Activated naive CD4-positive, alpha-beta T cell treated with anti-CD3 and anti-CD28 coated beads, Interleukin-2, amount 10 ng/mL, durations not matched to agents 7 days and 5 days (primary cell): ENCODE measurements at regions not wholly inside any gene's neighbourhood (a gene's known extent, or its start where the extent isn't known, plus 50 kb on each side); places are given as distances from the start of the nearest gene placed in this dataset.

ENCODE experiments used
- CTCF ChIA-PET: fragments of 350-600 bp; sonication (Branson Sonifier 250); formaldehyde crosslinking; loops from one replicate; lab custom pipeline; 2021; ENCODE audit warnings: antibody characterized with exemption; lab: Charles Lee
- DNase-seq: peaks from one replicate; pipeline ENCODE4 v3.0.0-alpha.2; 2020
- H3K27ac Mint-ChIP-seq: one replicate; pipeline ENCODE4 v1.8.0; 2021; ENCODE audit warnings: mild to moderate bottlenecking, moderate library complexity, mixed read lengths
- H3K27me3 Mint-ChIP-seq: one replicate; pipeline ENCODE4 v1.8.0; 2021; ENCODE audit warnings: mild to moderate bottlenecking, mixed read lengths
- H3K36me3 Mint-ChIP-seq: one replicate; pipeline ENCODE4 v1.8.0; 2021; ENCODE audit warnings: mixed read lengths
- H3K4me1 Mint-ChIP-seq: one replicate; pipeline ENCODE4 v1.8.0; 2021; ENCODE audit warnings: mixed read lengths
- H3K4me3 Mint-ChIP-seq: one replicate; pipeline ENCODE4 v1.8.0; 2021; ENCODE audit warnings: mild to moderate bottlenecking, moderate library complexity, mixed read lengths
- H3K9me3 Mint-ChIP-seq: one replicate; pipeline ENCODE4 v1.8.0; 2021; ENCODE audit warnings: mixed read lengths

DNA sequence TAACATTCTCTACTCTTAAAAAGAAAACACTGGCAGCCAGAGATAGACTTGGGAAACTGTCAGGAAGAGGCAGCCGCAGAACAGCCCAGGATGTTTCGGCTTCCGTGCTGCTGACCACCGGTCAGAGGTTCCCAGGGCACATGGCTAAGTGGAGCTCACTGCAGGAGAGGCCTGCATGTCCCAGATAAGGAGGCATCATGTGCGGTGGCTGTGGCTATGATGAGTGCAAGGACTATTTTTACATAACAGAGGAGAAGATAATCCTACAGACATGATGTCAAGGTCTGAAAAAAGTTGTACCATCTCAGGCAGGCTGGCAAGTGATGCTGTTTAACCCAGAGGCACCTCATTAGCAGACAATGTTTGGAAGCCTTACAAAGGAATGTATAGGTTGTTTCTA is 252.3 kb downstream of the CYRIA start:
- Mint-ChIP-seq H3K9me3 (no peaks in the 10 kb centered on the region), H3K4me1 (no peaks in the 10 kb centered on the region), H3K36me3 (no peaks in the 10 kb centered on the region), H3K27me3 (no peaks in the 10 kb centered on the region), H3K4me3 (no peak overlapping the region), H3K27ac (no peak overlapping the region)
- DNase-seq, result no peak
- CTCF ChIA-PET, result no interaction called here

DNA sequence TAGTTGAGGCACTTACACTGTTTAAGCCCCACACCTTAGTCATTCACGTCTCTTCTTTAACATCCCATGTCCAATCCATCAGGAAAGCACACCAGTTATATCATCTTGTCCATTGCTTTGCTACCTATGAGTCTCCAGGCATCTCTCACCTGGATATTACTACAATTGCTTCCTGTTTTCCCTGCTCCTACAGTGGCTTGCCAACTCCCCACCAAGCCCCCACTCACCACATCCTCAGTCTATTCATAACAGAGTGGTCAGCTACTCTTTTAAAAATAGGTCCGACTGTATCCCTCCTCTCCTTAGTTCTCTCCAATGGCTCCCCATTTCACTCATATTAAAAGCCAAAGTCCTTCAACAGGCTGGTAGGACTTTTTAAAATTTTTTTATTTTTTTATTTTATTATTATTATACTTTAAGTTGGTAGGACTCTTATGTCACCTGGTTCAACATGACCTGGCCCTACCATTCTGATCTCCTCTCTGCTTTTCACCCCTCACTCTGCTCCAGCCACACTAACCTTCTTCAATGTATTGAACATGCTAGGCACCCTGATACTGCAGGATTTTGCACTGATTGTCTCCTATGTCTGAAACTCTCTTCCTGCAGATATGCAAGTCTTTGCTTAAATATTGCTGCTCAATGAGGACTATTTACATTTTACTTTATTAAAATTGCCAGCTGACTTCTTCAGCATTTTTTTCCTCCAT is 253.2 kb downstream of the CYRIA start:
- no peaks in the 10 kb centered on the region for H3K4me1 Mint-ChIP-seq
- no peak overlapping the region for H3K27ac Mint-ChIP-seq
- no peak overlapping the region for H3K4me3 Mint-ChIP-seq
- H3K9me3 Mint-ChIP-seq, result no peaks in the 10 kb centered on the region
- H3K36me3 Mint-ChIP-seq, result no peaks in the 10 kb centered on the region
- CTCF ChIA-PET, result no interaction called here
- DNase-seq, result no peak
- H3K27me3 Mint-ChIP-seq, result no peaks in the 10 kb centered on the region

DNA sequence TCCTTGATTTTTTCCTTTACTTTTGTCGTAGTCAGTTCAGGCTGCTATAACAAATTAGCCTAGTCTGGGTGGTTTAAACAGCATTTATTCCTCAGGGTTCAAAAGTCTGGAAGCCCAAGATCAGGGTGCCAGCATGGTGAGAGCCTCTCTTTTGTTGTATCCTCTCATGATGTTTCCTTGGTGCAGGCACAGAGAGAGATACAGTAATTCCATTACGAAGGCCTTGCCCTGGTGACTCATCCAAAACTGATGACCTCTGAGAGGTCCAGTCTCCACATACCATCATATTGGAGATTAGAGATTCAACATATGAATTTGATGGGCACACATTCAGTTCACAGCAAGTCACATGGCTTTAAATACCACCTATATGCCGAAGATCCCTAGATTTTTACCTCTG is 253.8 kb downstream of the CYRIA start:
- CTCF ChIA-PET, result no interaction called here
- Mint-ChIP-seq H3K27me3 (no peaks in the 10 kb centered on the region), H3K27ac (no peak overlapping the region), H3K4me3 (no peak overlapping the region), H3K36me3 (no peaks in the 10 kb centered on the region), H3K4me1 (no peaks in the 10 kb centered on the region), H3K9me3 (no peaks in the 10 kb centered on the region)
- no peak for DNase-seq

DNA sequence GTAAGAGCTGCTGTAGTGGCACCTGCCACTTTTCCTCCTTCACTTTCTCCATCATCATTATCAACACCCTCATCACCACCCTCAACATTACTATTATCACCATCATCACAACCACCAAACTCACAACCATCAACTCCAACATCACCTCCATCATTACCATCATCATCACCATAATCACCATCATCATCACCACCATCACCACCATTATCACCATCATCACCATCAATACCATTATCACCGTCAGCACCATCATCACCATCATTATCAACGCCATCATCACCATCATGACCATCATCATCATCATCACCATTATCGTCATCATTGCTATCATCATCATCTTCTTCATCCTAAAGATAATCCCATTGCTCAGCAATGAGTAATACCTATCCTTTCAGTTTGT is 255.8 kb downstream of the CYRIA start:
- Mint-ChIP-seq H3K9me3 (no peaks in the 10 kb centered on the region), H3K27me3 (no peaks in the 10 kb centered on the region), H3K4me1 (no peaks in the 10 kb centered on the region), H3K36me3 (no peaks in the 10 kb centered on the region), H3K27ac (no peak overlapping the region), H3K4me3 (no peak overlapping the region)
- no peak for DNase-seq
- CTCF ChIA-PET, result no interaction called here

DNA sequence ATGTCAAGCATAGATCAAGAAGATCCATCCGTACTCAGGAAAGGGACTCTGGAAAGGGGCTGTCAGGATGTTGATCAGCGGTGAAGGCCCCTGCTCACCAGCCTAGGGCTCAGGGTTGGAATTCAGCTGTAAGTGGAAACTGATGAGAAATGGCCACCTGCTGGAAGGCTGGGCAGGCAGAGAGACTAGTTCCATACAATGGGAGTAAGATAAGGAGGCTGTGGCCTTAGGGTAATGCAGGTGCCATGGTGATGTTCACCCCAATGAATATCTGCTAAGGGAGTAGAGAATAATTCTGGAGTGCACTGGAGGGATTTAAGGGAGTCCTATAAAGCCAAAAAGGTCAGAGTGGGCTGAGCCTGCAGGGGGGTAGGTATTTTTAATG is 256.6 kb downstream of the CYRIA start:
- H3K27me3 Mint-ChIP-seq, result no peaks in the 10 kb centered on the region
- no peak overlapping the region for H3K4me3 Mint-ChIP-seq

DNA sequence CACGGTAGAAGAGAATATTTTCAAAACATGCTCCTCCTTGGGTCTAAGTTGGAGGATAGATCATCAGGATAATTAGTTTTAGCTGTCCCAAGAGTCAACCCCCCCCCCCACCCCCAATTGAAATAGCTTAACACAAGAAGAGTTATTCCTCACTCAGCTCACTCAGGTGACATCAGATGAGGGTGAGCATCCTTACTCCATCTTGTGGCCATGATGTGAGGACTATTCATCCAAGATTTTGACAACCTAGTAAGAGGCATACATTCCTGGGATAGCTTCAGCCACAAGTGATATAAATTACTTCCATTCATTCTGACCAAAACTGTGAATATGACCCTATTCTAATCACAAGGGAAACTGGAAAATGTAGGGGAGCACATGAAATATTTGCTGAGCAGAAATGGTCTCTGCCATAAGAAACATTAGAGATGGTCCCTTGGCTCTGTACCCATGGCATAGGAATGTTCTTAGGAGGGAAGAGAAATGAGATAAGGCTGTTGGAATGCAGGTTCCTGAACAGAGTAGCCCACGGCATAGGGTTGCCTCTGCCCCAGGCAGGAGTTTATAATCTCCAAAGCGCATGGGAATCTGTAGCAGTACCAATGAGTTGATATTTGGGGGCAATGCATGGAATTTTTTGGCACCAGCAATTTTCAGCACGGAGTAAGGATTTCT is 257.2 kb downstream of the CYRIA start:
- no peak overlapping the region for H3K4me3 Mint-ChIP-seq
- H3K27ac Mint-ChIP-seq, result no peak overlapping the region
- H3K27me3 Mint-ChIP-seq, result no peaks in the 10 kb centered on the region
- H3K9me3 Mint-ChIP-seq, result no peaks in the 10 kb centered on the region
- DNase-seq, result no peak
- no peaks in the 10 kb centered on the region for H3K4me1 Mint-ChIP-seq
- CTCF ChIA-PET, result no interaction called here
- no peaks in the 10 kb centered on the region for H3K36me3 Mint-ChIP-seq

More for the DNA sequence above, 256.6 kb downstream of the CYRIA start:
- H3K4me1 Mint-ChIP-seq, result no peaks in the 10 kb centered on the region
- no peaks in the 10 kb centered on the region for H3K36me3 Mint-ChIP-seq
- no peak overlapping the region for H3K27ac Mint-ChIP-seq
- CTCF ChIA-PET, result no interaction called here
- DNase-seq, result no peak
- no peaks in the 10 kb centered on the region for H3K9me3 Mint-ChIP-seq

DNA sequence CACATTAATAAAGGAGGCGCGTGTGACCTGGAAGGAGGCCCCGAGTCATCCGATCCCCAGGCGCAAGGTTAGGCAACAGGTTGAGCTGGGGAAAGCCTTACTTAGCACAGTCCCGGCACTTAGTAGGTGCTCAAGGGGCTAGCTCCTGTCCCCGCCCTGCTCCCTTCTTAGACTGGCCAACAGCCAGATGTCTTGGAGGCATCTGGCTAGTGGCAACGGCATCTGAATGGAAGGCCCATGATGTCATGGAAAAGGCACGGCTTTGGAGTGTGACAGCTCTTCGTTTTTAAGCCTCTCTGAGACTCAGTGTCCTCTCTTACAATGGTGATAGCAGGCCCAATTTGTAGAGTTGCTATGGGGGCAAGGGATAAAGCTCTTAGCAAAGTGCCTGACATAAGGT is 258.3 kb downstream of the CYRIA start:
- DNase-seq, result no peak
- CTCF ChIA-PET, result no interaction called here
- Mint-ChIP-seq H3K4me3 (no peak overlapping the region), H3K36me3 (no peaks in the 10 kb centered on the region), H3K27ac (no peak overlapping the region), H3K9me3 (no peaks in the 10 kb centered on the region), H3K27me3 (no peaks in the 10 kb centered on the region), H3K4me1 (no peaks in the 10 kb centered on the region)

DNA sequence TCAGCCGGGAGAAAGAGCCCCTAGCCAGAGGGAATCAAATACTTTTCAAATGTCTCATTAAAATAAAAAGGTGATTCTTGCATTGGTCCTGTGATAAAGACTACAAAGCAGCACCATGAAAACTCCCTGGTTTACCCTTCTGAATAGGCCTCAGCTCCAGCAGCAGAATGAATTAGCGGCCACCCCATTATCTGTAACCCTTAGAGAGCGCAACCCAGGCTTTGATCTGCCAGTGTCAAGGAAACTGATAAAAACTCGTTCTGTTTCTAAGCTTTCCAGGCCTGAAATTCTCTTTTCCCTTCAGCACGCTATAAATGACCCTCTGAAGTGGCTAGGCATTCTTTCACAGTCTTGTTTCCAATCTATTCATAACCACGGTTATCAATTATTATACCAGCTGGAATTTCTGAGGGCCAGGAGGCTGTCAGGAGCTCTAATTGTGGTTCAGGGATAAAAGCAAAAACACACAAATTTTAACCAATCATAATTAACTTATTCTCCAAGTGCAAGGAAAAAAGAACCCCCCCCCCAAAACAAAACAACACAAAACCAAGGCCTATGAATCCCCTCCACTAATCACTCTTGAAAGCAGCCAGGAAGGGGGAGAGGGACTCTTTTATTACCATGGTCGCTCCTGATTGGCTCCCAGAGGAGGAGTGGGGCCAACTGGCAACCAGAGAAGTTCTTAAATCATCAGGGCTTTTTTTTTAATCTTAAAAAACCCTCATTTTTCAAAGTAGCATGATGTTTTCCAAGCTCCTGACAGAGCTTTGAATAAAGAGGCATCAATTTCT is 258.9 kb downstream of the CYRIA start:
- Mint-ChIP-seq H3K27me3 (no peaks in the 10 kb centered on the region), H3K4me3 (no peak overlapping the region), H3K27ac (no peak overlapping the region), H3K4me1 (no peaks in the 10 kb centered on the region), H3K9me3 (no peaks in the 10 kb centered on the region), H3K36me3 (no peaks in the 10 kb centered on the region)
- CTCF ChIA-PET, result no interaction called here
- no peak for DNase-seq

DNA sequence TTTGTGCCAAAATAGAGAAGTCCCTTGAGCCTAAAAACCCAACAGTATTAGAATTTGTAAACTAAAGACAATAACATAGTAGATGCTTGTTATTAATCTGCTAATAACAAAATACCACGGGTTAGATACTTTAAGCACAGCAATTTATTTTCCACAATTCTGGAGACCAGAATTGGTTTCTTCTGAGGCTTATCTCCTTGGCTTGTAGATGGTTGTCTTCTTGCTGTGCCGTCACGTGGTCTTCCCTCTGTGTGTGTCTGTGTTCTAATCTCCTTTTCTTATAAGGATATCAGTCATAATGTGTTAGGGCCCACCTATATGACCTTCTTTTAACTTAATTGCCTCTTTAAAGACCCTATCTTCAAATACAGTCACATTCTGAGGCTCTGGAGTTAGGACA is 260.1 kb downstream of the CYRIA start:
- Mint-ChIP-seq H3K27me3 (no peaks in the 10 kb centered on the region), H3K27ac (no peak overlapping the region), H3K4me1 (no peaks in the 10 kb centered on the region), H3K9me3 (no peaks in the 10 kb centered on the region), H3K4me3 (no peak overlapping the region), H3K36me3 (no peaks in the 10 kb centered on the region)
- no peak for DNase-seq
- CTCF ChIA-PET, result no interaction called here

DNA sequence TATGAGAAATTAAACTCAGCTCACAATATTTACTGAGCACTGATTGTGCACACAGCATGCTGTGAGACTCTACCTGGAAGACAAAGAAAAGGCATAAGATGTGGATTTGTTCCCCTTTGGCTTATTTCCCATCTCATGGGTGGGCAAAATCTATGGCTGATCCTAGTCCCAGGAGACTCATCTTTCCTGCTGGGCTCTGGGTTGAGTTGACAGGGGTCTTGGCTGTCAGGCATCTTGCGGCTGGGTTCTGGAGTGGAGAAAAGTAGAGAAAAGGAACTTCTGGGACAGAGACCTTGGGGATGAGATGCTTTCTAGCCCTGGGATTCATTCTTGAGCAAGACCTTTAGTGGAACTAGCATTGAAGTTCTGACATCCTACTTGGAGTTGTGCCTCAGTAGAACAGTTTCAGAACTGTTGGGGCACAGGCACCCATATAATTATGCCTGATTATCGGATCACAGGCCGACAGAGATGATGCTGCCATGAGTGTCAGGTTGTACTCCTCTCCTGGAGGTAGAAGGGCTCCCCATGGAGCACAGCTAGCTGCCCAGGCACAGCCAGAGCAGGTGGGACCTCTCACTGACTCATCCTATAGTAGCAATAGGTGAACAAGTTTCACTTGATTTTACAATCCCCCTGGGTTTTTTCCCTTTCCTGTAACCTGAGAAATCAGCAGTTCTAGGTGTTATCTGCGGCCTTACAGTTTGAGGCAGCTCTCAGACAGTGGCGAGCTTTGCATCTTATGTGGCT is 260.9 kb downstream of the CYRIA start:
- no peak overlapping the region for H3K4me3 Mint-ChIP-seq
- no peaks in the 10 kb centered on the region for H3K36me3 Mint-ChIP-seq
- no peaks in the 10 kb centered on the region for H3K27me3 Mint-ChIP-seq
- no peak overlapping the region for H3K27ac Mint-ChIP-seq
- CTCF ChIA-PET, result no interaction called here
- H3K9me3 Mint-ChIP-seq, result no peaks in the 10 kb centered on the region
- H3K4me1 Mint-ChIP-seq, result no peaks in the 10 kb centered on the region
- DNase-seq, result no peak

DNA sequence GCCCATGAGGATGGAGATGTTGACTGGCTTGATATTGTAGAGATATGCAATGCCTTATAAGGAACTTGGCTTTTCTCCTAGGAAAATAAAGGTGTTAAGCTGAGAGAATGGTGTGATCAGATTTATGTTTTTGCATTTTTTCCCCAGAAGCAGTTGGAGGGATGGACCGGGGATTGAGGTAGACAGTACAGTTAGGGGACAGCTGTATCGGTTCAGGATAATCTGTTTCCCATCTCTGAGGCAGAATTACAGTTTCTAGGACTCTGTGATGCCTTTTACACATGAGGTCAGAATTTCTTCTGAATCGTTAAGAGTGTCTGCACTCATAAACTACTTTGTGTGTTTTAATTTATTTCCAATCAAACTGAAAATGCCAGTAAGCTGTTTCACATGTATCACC is 261.5 kb downstream of the CYRIA start:
- DNase-seq, result no peak
- CTCF ChIA-PET, result no interaction called here
- H3K36me3 Mint-ChIP-seq, result no peaks in the 10 kb centered on the region
- H3K9me3 Mint-ChIP-seq, result no peaks in the 10 kb centered on the region
- H3K27ac Mint-ChIP-seq, result no peak overlapping the region
- H3K4me1 Mint-ChIP-seq, result no peaks in the 10 kb centered on the region
- H3K4me3 Mint-ChIP-seq, result no peak overlapping the region
- H3K27me3 Mint-ChIP-seq, result no peaks in the 10 kb centered on the region

DNA sequence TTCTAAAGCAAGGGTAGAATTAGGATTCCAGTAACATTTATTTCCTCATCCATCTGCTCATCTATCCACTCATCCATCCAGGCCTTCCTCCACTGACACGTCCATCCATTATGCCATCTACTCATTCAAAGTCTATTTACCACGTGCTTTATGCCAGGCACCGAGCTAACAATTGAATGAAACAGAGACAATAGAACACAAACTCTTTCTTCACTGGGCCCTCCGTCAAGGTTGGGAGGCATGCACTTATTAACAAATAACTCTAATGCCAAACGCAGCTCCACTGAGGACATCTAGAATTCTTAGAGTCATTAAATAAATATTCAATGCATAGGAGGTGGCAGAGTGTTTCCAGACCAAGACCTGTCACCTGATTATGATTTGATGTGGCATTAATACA is 262.7 kb downstream of the CYRIA start:
- Mint-ChIP-seq H3K4me1 (no peaks in the 10 kb centered on the region), H3K4me3 (no peak overlapping the region), H3K27ac (no peak overlapping the region), H3K36me3 (no peaks in the 10 kb centered on the region), H3K9me3 (no peaks in the 10 kb centered on the region), H3K27me3 (no peaks in the 10 kb centered on the region)
- no peak for DNase-seq
- CTCF ChIA-PET, result no interaction called here

DNA sequence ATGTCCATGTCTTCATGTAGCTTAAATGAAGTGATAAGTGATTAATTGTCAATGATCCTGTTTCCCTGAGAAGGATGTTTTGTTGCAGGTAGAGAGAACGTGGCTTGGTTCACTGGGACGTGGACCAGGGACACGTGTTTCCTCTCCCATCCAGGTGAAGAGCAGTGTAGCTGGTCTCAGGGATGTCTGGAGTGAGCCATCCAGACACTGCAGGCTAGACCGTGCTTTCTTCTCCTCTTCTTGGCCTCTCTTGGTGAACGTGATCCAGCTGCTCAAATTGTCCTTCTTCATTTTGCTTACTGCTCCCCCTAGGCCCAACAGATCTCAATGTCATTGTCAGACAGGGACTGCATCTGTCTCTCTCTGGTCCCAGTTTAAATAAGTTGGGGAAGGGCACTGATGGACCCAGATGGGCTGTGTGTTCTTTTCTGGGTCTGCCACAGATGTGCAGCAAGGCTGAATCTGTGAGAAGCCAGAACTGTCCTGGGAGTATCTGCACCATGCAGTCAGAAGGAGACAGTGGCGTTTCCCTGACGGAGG is 263.8 kb downstream of the CYRIA start:
- Mint-ChIP-seq H3K27me3 (no peaks in the 10 kb centered on the region), H3K4me3 (no peak overlapping the region), H3K4me1 (no peaks in the 10 kb centered on the region), H3K9me3 (no peaks in the 10 kb centered on the region), H3K27ac (no peak overlapping the region), H3K36me3 (no peaks in the 10 kb centered on the region)
- DNase-seq, result no peak
- CTCF ChIA-PET, result no interaction called here

DNA sequence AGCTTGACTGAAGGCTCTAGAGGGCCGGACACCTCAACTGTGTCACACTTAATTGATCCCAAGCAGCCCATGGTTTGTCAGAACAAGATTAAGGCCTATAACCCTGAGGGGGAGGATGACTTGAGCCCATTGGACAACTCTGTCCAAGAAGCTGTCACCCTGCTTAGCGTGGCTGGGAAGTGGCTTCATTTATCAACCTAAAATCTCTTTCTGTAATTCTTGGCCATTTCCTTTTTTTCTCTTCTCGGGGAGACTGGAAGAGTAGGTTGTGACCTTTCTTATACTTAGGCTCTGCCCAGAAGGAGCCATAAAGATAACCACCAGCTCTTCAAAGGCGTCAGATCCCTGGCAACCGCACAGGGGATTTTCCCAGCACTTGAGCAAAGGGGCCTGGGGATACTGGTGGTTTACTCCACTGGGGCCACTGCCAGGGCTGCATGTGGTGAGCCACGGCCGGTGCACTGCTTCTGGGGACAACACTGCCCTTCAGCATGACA is 265.5 kb downstream of the CYRIA start:
- CTCF ChIA-PET, result no interaction called here
- DNase-seq, result no peak
- Mint-ChIP-seq H3K27me3 (no peaks in the 10 kb centered on the region), H3K27ac (no peak overlapping the region), H3K4me1 (no peaks in the 10 kb centered on the region), H3K9me3 (no peaks in the 10 kb centered on the region), H3K4me3 (no peak overlapping the region), H3K36me3 (no peaks in the 10 kb centered on the region)
